GM23338 (cell line): ENCODE measurements at regions not wholly inside any gene's neighbourhood (a gene's known extent, or its start where the extent isn't known, plus 50 kb on each side); places are given as distances from the start of the nearest gene placed in this dataset.

Experiments used
- ATAC-seq: fragments of 200-7000 bp; cut with Tn5 transposase; 3 replicates; pipeline ENCODE4 v1.9.1; 2020
- DNase-seq: peaks from one replicate; pipeline ENCODE4 v3.0.0-alpha.2; 2015; ENCODE audit warnings: low spot score
- H2AFZ ChIP-seq: fragments of 200-600 bp; sonication (generic); 2 replicates; pipeline ENCODE4 v1.8.0; 2016; ENCODE audit warnings: antibody characterized with exemption, mild to moderate bottlenecking, moderate library complexity
- H3F3A ChIP-seq: fragments of 200-600 bp; sonication (generic); replicated peaks from 2 replicates; pipeline ENCODE4 v1.8.0; 2017; ENCODE audit warnings: antibody characterized with exemption, mixed run types, low read depth
- H3K27ac ChIP-seq: fragments of 200-600 bp; sonication (generic); 2 replicates; pipeline ENCODE4 v1.6.1; 2016; ENCODE audit warnings: low read depth
- H3K27me3 ChIP-seq: fragments of 200-600 bp; sonication (generic); 2 replicates; pipeline ENCODE4 v1.8.0; 2016; ENCODE audit warnings: mild to moderate bottlenecking, mixed run types, moderate library complexity; ENCODE audit not compliant: insufficient read depth
- H3K36me3 ChIP-seq: fragments of 200-600 bp; sonication (generic); 2 replicates; pipeline ENCODE4 v1.8.0; 2016; ENCODE audit warnings: mild to moderate bottlenecking; ENCODE audit not compliant: insufficient read depth
- H3K4me1 ChIP-seq: fragments of 200-600 bp; sonication (generic); 2 replicates; pipeline ENCODE4 v1.8.0; 2016; ENCODE audit warnings: mild to moderate bottlenecking, moderate library complexity; ENCODE audit not compliant: insufficient read depth
- H3K4me2 ChIP-seq: fragments of 200-600 bp; sonication (generic); 2 replicates; pipeline ENCODE4 v1.7.1; 2017; ENCODE audit warnings: mixed run types
- H3K4me3 ChIP-seq: fragments of 200-600 bp; sonication (generic); 2 replicates; pipeline ENCODE4 v1.6.1; 2016; ENCODE audit warnings: mixed run types
- H3K79me2 ChIP-seq: fragments of 200-600 bp; sonication (generic); replicated peaks from 2 replicates; pipeline ENCODE4 v1.8.0; 2017; ENCODE audit warnings: mild to moderate bottlenecking; ENCODE audit not compliant: insufficient read depth
- H3K9me2 ChIP-seq: fragments of 200-600 bp; sonication (generic); 2 replicates; pipeline ENCODE4 v1.8.0; 2017; ENCODE audit not compliant: insufficient read depth
- H4K20me1 ChIP-seq: fragments of 200-600 bp; sonication (generic); replicated peaks from 2 replicates; pipeline ENCODE4 v1.8.0; 2017; ENCODE audit warnings: mild to moderate bottlenecking; ENCODE audit not compliant: insufficient read depth
- H3K27ac Mint-ChIP-seq: 2 replicates; pipeline ENCODE4 v1.8.0; 2020; ENCODE audit warnings: inconsistent platforms, mild to moderate bottlenecking, moderate library complexity, mixed read lengths
- H3K27me3 Mint-ChIP-seq: 3 replicates; pipeline ENCODE4 v1.8.0; 2022; ENCODE audit warnings: low read depth, mild to moderate bottlenecking, moderate library complexity, mixed read lengths, inconsistent platforms; ENCODE audit not compliant: insufficient read depth, poor library complexity
- H3K36me3 Mint-ChIP-seq: 3 replicates; pipeline ENCODE4 v1.8.0; 2021; ENCODE audit warnings: low read depth, mild to moderate bottlenecking, inconsistent platforms, moderate library complexity, mixed read lengths
- H3K4me1 Mint-ChIP-seq: 3 replicates; pipeline ENCODE4 v1.8.0; 2020; ENCODE audit warnings: mild to moderate bottlenecking, inconsistent platforms, mixed read lengths
- H3K4me3 Mint-ChIP-seq: 3 replicates; pipeline ENCODE4 v1.8.0; 2021; ENCODE audit warnings: moderate library complexity, mild to moderate bottlenecking, inconsistent platforms, mixed read lengths
- H3K9me3 Mint-ChIP-seq: 3 replicates; pipeline ENCODE4 v1.8.0; 2020; ENCODE audit warnings: moderate library complexity, mild to moderate bottlenecking, inconsistent platforms, mixed read lengths
- CREB1 ChIP-seq: fragments of 250-450 bp; sonication (Bioruptor Pico); IDR thresholded peaks from 2 replicates; pipeline ENCODE4 v1.5.0; 2020; ENCODE audit warnings: low read depth, mild to moderate bottlenecking, moderate library complexity
- EZH2 ChIP-seq: fragments of 200-600 bp; sonication (generic); IDR thresholded peaks from one replicate; pipeline ENCODE4 v1.8.0; 2017; ENCODE audit warnings: antibody characterized with exemption, mild to moderate bottlenecking, low read depth; ENCODE audit not compliant: unreplicated experiment
- JUNB ChIP-seq: IDR thresholded peaks from one replicate; pipeline ENCODE4 v1.6.1; 2016; ENCODE audit warnings: antibody characterized with exemption; ENCODE audit not compliant: unreplicated experiment
- NANOG ChIP-seq: IDR thresholded peaks from 2 replicates; pipeline ENCODE4 v1.6.1; 2016; ENCODE audit warnings: antibody characterized with exemption, borderline replicate concordance
- STAT1 ChIP-seq: IDR thresholded peaks from one replicate; pipeline ENCODE4 v1.6.1; 2016; ENCODE audit warnings: antibody characterized with exemption; ENCODE audit not compliant: unreplicated experiment
- ZNF114 ChIP-seq: fragments of 250-450 bp; sonication (Bioruptor Pico); IDR thresholded peaks from 2 replicates; pipeline ENCODE4 v1.5.0; 2020; ENCODE audit warnings: mild to moderate bottlenecking, moderate library complexity
- ZNF331 ChIP-seq: fragments of 250-450 bp; sonication (Bioruptor Pico); IDR thresholded peaks from 2 replicates; pipeline ENCODE4 v1.5.0; 2020; ENCODE audit warnings: low read depth, mild to moderate bottlenecking, moderate library complexity
- TF ChIP-seq, protein P1 (sequence below): IDR thresholded peaks from one replicate; pipeline ENCODE4 v1.6.1; 2018; ENCODE audit warnings: antibody characterized with exemption; ENCODE audit not compliant: unreplicated experiment
- TF ChIP-seq, protein P2 (sequence below), 2 experiments: fragments of 200-600 bp in 1 of 2; sonication (generic) in 1 of 2; conservative IDR thresholded peaks; 2 replicates each; pipeline versions ENCODE4 v1.5.1 to v1.6.1; 2016 to 2017; ENCODE audit warnings: antibody characterized with exemption in 2 of 2, low read depth in 2 of 2, mild to moderate bottlenecking in 2 of 2, moderate library complexity in 1 of 2

DNA sequence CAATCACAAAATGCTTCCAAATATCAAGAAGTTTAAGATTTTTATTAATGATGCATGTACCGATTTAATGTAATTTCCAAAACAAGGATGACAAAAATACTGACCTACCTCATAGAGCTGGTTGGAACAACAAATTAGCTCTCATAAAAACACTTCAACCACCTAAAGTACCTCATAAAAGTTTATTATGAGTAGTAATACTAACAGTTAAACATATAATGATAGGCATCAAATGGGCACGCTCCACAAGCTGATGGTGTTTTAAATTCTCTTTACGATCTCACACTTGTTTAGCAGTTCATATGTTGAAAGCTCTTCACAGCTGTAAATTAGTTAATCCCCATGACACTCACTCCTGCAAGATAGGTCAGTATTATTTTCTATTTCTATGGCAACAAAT lies 150.0 kb upstream of the KIF2A start (continued):
- TF ChIP-seq, protein P1, sequence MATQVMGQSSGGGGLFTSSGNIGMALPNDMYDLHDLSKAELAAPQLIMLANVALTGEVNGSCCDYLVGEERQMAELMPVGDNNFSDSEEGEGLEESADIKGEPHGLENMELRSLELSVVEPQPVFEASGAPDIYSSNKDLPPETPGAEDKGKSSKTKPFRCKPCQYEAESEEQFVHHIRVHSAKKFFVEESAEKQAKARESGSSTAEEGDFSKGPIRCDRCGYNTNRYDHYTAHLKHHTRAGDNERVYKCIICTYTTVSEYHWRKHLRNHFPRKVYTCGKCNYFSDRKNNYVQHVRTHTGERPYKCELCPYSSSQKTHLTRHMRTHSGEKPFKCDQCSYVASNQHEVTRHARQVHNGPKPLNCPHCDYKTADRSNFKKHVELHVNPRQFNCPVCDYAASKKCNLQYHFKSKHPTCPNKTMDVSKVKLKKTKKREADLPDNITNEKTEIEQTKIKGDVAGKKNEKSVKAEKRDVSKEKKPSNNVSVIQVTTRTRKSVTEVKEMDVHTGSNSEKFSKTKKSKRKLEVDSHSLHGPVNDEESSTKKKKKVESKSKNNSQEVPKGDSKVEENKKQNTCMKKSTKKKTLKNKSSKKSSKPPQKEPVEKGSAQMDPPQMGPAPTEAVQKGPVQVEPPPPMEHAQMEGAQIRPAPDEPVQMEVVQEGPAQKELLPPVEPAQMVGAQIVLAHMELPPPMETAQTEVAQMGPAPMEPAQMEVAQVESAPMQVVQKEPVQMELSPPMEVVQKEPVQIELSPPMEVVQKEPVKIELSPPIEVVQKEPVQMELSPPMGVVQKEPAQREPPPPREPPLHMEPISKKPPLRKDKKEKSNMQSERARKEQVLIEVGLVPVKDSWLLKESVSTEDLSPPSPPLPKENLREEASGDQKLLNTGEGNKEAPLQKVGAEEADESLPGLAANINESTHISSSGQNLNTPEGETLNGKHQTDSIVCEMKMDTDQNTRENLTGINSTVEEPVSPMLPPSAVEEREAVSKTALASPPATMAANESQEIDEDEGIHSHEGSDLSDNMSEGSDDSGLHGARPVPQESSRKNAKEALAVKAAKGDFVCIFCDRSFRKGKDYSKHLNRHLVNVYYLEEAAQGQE = no peak
- TF ChIP-seq CREB1 (CRISPR knock-in tag) = no peak
- no peak for TF ChIP-seq ZNF331 (CRISPR knock-in tag)
- TF ChIP-seq NANOG = no peak
- TF ChIP-seq STAT1 = no peak
- TF ChIP-seq JUNB = no peak
- TF ChIP-seq, protein P2, sequence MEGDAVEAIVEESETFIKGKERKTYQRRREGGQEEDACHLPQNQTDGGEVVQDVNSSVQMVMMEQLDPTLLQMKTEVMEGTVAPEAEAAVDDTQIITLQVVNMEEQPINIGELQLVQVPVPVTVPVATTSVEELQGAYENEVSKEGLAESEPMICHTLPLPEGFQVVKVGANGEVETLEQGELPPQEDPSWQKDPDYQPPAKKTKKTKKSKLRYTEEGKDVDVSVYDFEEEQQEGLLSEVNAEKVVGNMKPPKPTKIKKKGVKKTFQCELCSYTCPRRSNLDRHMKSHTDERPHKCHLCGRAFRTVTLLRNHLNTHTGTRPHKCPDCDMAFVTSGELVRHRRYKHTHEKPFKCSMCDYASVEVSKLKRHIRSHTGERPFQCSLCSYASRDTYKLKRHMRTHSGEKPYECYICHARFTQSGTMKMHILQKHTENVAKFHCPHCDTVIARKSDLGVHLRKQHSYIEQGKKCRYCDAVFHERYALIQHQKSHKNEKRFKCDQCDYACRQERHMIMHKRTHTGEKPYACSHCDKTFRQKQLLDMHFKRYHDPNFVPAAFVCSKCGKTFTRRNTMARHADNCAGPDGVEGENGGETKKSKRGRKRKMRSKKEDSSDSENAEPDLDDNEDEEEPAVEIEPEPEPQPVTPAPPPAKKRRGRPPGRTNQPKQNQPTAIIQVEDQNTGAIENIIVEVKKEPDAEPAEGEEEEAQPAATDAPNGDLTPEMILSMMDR (conservative IDR thresholded peaks at IDR 0.05; ENCODE audit: low read depth in 2 of 2) = no peak
- TF ChIP-seq ZNF114 (CRISPR knock-in tag) = no peak

- Histone ChIP-seq H3K4me2 (no peak overlapping the region), H3K27ac (no peak overlapping the region), H2AFZ (peak overlapping the region; percentile 38; the same call in 1 of the 2 replicates), H3K36me3 (no peaks in the 10 kb centered on the region), H3K4me3 (no peak overlapping the region), H3K9me2 (0 out of 2 replicates have a peak, but pooled peaks cover 6% of the 10 kb centered on the region), H4K20me1 (no peaks in the 10 kb centered on the region), H3K27me3 (no peaks in the 10 kb centered on the region), H3K4me1 (no peaks in the 10 kb centered on the region), H3K79me2 (no peaks in the 10 kb centered on the region), H3F3A (no peaks in the 10 kb centered on the region)
- ATAC-seq = no peak
- H3K27me3 Mint-ChIP-seq = peaks cover 4% of the 10 kb centered on the region
- no peaks in the 10 kb centered on the region for H3K4me1 Mint-ChIP-seq
- DNase-seq = no peak
- no peak overlapping the region for H3K27ac Mint-ChIP-seq
- H3K36me3 Mint-ChIP-seq = peaks cover 8% of the 10 kb centered on the region; the same call in 2 of the 3 replicates
- no peak overlapping the region for H3K4me3 Mint-ChIP-seq
- no peak for TF ChIP-seq EZH2
- H3K9me3 Mint-ChIP-seq = peaks cover 8% of the 10 kb centered on the region; the same call in 2 of the 3 replicates
Observed at GRCh38 chr5:62167561-62168057, 138.4 kb upstream of the KIF2A start.
